DND-41 (cell line): ENCODE measurements at regions not wholly inside any gene's neighbourhood (a gene's known extent, or its start where the extent isn't known, plus 50 kb on each side); places are given as distances from the start of the nearest gene placed in this dataset.

Experiments
- ATAC-seq: fragments of 200-7000 bp; cut with Tn5 transposase; 3 replicates; pipeline ENCODE4 v1.9.1; 2021; ENCODE audit warnings: low read depth; ENCODE audit not compliant: insufficient read depth
- DNase-seq: peaks from one replicate; pipeline ENCODE4 v3.0.0-alpha.2; 2020
- H2AFZ ChIP-seq: 2 replicates; pipeline ENCODE4 v1.6.0; 2012; ENCODE audit warnings: low read depth, low read length
- H3K27ac ChIP-seq: 2 replicates; pipeline ENCODE4 v1.5.1; 2012; ENCODE audit warnings: low read length, inconsistent platforms
- H3K27me3 ChIP-seq: fragments of 200-600 bp; sonication (generic); 2 replicates; pipeline ENCODE4 v1.6.0; 2012; ENCODE audit warnings: low read length, mild to moderate bottlenecking, inconsistent platforms; ENCODE audit not compliant: insufficient read depth, poor library complexity
- H3K36me3 ChIP-seq: 2 replicates; pipeline ENCODE4 v1.5.1; 2012; ENCODE audit warnings: low read length, inconsistent platforms; ENCODE audit not compliant: insufficient read depth
- H3K4me1 ChIP-seq: 2 replicates; pipeline ENCODE4 v1.5.1; 2012; ENCODE audit warnings: mild to moderate bottlenecking, low read length; ENCODE audit not compliant: insufficient read depth
- H3K4me2 ChIP-seq: 2 replicates; pipeline ENCODE4 v1.6.0; 2012; ENCODE audit warnings: mild to moderate bottlenecking, moderate library complexity, low read length, inconsistent platforms; ENCODE audit not compliant: insufficient read depth
- H3K4me3 ChIP-seq, 2 experiments: fragments of 200-600 bp in 1 of 2; shearing (Covaris generic) in 1 of 2; 2 replicates each; pipeline ENCODE4 v1.5.1; 2012 to 2016; ENCODE audit warnings: inconsistent platforms in 2 of 2, low read length in 2 of 2, mild to moderate bottlenecking in 2 of 2, low read depth in 1 of 2, moderate library complexity in 1 of 2
- H3K79me2 ChIP-seq: 2 replicates; pipeline ENCODE4 v1.6.0; 2012; ENCODE audit warnings: low read length, inconsistent platforms; ENCODE audit not compliant: insufficient read depth
- H3K9ac ChIP-seq: 2 replicates; pipeline ENCODE4 v1.6.0; 2012; ENCODE audit warnings: low read depth, mild to moderate bottlenecking, inconsistent platforms, low read length, moderate library complexity
- H3K9me3 ChIP-seq: 2 replicates; pipeline ENCODE4 v1.5.1; 2012; ENCODE audit warnings: low read length, moderate library complexity, mild to moderate bottlenecking, inconsistent platforms; ENCODE audit not compliant: insufficient read depth, severe bottlenecking
- H4K20me1 ChIP-seq: 2 replicates; pipeline ENCODE4 v1.6.0; 2012; ENCODE audit warnings: low read length; ENCODE audit not compliant: insufficient read depth
- CTCF ChIP-seq: IDR thresholded peaks from 2 replicates; pipeline ENCODE4 v1.5.1; 2012; ENCODE audit warnings: borderline replicate concordance, low read length, moderate library complexity, mild to moderate bottlenecking; ENCODE audit not compliant: poor library complexity, severe bottlenecking; ENCODE audit errors: extremely low read depth
- EZH2 ChIP-seq: IDR thresholded peaks from 3 replicates; pipeline ENCODE4 v1.6.1; 2012; ENCODE audit warnings: borderline replicate concordance, low read depth, mild to moderate bottlenecking, moderate library complexity, low read length, inconsistent platforms; ENCODE audit not compliant: severe bottlenecking

GRCh38 chr18:43876286-43876685 is 599.0 kb upstream of the SYT4 start:
- no peak overlapping the region for H3K27ac ChIP-seq
- H3K4me2 ChIP-seq: no peak overlapping the region
- no peaks in the 10 kb centered on the region for H3K36me3 ChIP-seq
- H3K27me3 ChIP-seq: no peaks in the 10 kb centered on the region
- H3K4me3 ChIP-seq: no peak overlapping the region
- H4K20me1 ChIP-seq: no peaks in the 10 kb centered on the region
- H3K4me1 ChIP-seq: no peaks in the 10 kb centered on the region
- DNase-seq (no peak), ATAC-seq (no peak)
- TF ChIP-seq EZH2 (no peak), CTCF (no peak)
- H2AFZ ChIP-seq: no peak overlapping the region
- no peak overlapping the region for H3K9ac ChIP-seq
- no peaks in the 10 kb centered on the region for H3K79me2 ChIP-seq
- no peaks in the 10 kb centered on the region for H3K9me3 ChIP-seq

GRCh38 chr18:43876748-43877147 is 599.5 kb upstream of the SYT4 start:
- H3K4me2 ChIP-seq: no peak overlapping the region
- DNase-seq (no peak), ATAC-seq (no peak)
- H3K9me3 ChIP-seq: no peaks in the 10 kb centered on the region
- no peak overlapping the region for H3K9ac ChIP-seq
- no peaks in the 10 kb centered on the region for H3K79me2 ChIP-seq
- no peaks in the 10 kb centered on the region for H3K36me3 ChIP-seq
- no peaks in the 10 kb centered on the region for H4K20me1 ChIP-seq
- H3K27me3 ChIP-seq: no peaks in the 10 kb centered on the region
- no peaks in the 10 kb centered on the region for H3K4me1 ChIP-seq
- no peak for TF ChIP-seq CTCF
- TF ChIP-seq EZH2: no peak
- H3K27ac ChIP-seq: no peak overlapping the region
- no peak overlapping the region for H3K4me3 ChIP-seq
- no peak overlapping the region for H2AFZ ChIP-seq

GRCh38 chr18:43877616-43878321 is 600.5 kb upstream of the SYT4 start:
- ATAC-seq: no peak
- Histone ChIP-seq H3K79me2 (no peaks in the 10 kb centered on the region), H3K9me3 (no peaks in the 10 kb centered on the region), H3K27ac (no peak overlapping the region), H3K4me2 (no peak overlapping the region), H3K9ac (no peak overlapping the region), H3K4me1 (no peaks in the 10 kb centered on the region), H2AFZ (no peak overlapping the region), H3K36me3 (no peaks in the 10 kb centered on the region), H4K20me1 (no peaks in the 10 kb centered on the region), H3K4me3 (no peak overlapping the region), H3K27me3 (no peaks in the 10 kb centered on the region)
- DNase-seq: no peak
- TF ChIP-seq CTCF (no peak), EZH2 (no peak)

GRCh38 chr18:43879415-43879814 is 602.1 kb upstream of the SYT4 start:
- H3K4me3 ChIP-seq: no peak overlapping the region
- no peak for TF ChIP-seq CTCF
- no peak for TF ChIP-seq EZH2
- no peaks in the 10 kb centered on the region for H3K27me3 ChIP-seq
- no peak overlapping the region for H3K9ac ChIP-seq
- DNase-seq (no peak), ATAC-seq (no peak)
- no peak overlapping the region for H2AFZ ChIP-seq
- H3K9me3 ChIP-seq: no peaks in the 10 kb centered on the region
- no peaks in the 10 kb centered on the region for H4K20me1 ChIP-seq
- H3K36me3 ChIP-seq: no peaks in the 10 kb centered on the region
- no peaks in the 10 kb centered on the region for H3K4me1 ChIP-seq
- H3K4me2 ChIP-seq: no peak overlapping the region
- no peaks in the 10 kb centered on the region for H3K79me2 ChIP-seq
- H3K27ac ChIP-seq: no peak overlapping the region
